ENCODE measurements at regions not wholly inside any gene's neighbourhood (a gene's known extent, or its start where the extent isn't known, plus 50 kb on each side); places are given as distances from the start of the nearest gene placed in this dataset.

- Histone ChIP-seq H3K27ac (no peak overlapping the region), H3K36me3 (no peaks in the 10 kb centered on the region), H3K4me3 (no peak overlapping the region), H3K27me3 (no peaks in the 10 kb centered on the region), H3K4me1 (no peaks in the 10 kb centered on the region), H3K9me3 (peaks cover 0 to 5% (median 0%) of the 10 kb centered on the region in 12 donors)
- intact Hi-C loops (cut with DNase I) = no loop called here
- DNase-seq = peak in 1 of 5 donors; percentile 28
- ATAC-seq = peak in 2 of 4 donors; percentile 77 to 87
- WGBS, 4 donors = 57 to 68% (median 63%) methylated on average over 5 of the region's 5 CpGs
- no peak for TF ChIP-seq POLR2A (IDR thresholded peaks at IDR 0.05)
- TF ChIP-seq, protein P1, sequence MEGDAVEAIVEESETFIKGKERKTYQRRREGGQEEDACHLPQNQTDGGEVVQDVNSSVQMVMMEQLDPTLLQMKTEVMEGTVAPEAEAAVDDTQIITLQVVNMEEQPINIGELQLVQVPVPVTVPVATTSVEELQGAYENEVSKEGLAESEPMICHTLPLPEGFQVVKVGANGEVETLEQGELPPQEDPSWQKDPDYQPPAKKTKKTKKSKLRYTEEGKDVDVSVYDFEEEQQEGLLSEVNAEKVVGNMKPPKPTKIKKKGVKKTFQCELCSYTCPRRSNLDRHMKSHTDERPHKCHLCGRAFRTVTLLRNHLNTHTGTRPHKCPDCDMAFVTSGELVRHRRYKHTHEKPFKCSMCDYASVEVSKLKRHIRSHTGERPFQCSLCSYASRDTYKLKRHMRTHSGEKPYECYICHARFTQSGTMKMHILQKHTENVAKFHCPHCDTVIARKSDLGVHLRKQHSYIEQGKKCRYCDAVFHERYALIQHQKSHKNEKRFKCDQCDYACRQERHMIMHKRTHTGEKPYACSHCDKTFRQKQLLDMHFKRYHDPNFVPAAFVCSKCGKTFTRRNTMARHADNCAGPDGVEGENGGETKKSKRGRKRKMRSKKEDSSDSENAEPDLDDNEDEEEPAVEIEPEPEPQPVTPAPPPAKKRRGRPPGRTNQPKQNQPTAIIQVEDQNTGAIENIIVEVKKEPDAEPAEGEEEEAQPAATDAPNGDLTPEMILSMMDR (IDR thresholded peaks at IDR 0.05) = no peak
These were observed 478.5 kb downstream of the KIF20B start for GRCh38 chr10:90179696-90180407.

- intact Hi-C loops (cut with DNase I) = no loop called here
- peaks cover 0 to 5% (median 0%) of the 10 kb centered on the region in 12 donors for H3K9me3 ChIP-seq
- H3K36me3 ChIP-seq = no peaks in the 10 kb centered on the region
These were observed 479.7 kb downstream of the KIF20B start for GRCh38 chr10:90180886-90181691.

GRCh38 chr10:90192825-90193224, 491.4 kb downstream of the KIF20B start:
- DNase-seq = no peak
- no peak for TF ChIP-seq POLR2A (IDR thresholded peaks at IDR 0.05)
- WGBS, 4 donors = 33 to 55% (median 42%) methylated on average over 1 of the region's 1 CpG
- Histone ChIP-seq H3K36me3 (no peaks in the 10 kb centered on the region), H3K4me1 (no peaks in the 10 kb centered on the region), H3K4me3 (no peak overlapping the region), H3K9me3 (no peaks in the 10 kb centered on the region), H3K27ac (no peak overlapping the region), H3K27me3 (no peaks in the 10 kb centered on the region)
- no peak for ATAC-seq
- intact Hi-C loops (cut with DNase I) = no loop called here

More at GRCh38 chr10:90180886-90181691, 479.7 kb downstream of the KIF20B start:
- Histone ChIP-seq H3K4me1 (no peaks in the 10 kb centered on the region), H3K4me3 (no peak overlapping the region), H3K27ac (no peak overlapping the region), H3K27me3 (no peaks in the 10 kb centered on the region)
- WGBS, 4 donors = 67 to 79% (median 73%) methylated on average over 7 of the region's 7 CpGs
- ATAC-seq (no peak), DNase-seq (no peak)
- TF ChIP-seq, protein P1 (IDR thresholded peaks at IDR 0.05) = no peak
- no peak for TF ChIP-seq POLR2A (IDR thresholded peaks at IDR 0.05)

DNA sequence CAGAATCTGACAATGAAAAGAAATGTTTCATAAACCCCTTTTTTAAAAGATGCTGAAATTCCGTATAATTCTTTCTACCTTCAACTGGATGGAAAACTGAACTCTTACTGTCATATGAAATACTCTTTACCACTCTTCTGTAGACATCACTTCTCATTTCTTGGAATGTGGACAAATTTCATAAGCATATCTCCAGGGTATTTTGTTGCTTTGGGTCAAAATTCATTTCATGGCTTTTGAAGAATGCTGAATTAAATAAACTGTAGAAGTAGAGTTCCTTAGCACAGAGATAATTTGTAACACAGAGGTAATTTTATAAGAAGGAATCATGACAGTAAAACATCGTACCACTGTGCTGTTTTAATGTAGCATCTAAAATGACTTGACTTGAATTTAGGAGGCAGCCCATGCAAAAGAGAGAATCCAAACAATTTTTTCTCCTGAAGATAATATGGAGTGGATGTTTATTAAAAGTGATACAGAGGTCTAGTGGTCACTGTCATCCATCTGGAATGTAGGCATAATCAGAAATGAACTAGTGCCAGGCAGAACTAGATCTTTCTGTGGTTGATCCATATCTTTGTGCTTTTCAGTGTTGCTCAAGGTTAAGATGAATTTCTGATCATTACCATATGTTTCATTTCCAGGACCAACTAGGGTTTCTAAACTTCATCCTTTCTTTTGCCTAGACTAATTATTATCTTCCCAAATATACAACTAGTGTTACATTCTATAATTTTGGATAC, 492.0 kb downstream of the KIF20B start:
- H3K27ac ChIP-seq = no peak overlapping the region
- no peak overlapping the region for H3K4me3 ChIP-seq
- intact Hi-C loops (cut with DNase I) = no loop called here
- DNase-seq = no peak
- WGBS, 4 donors = 73 to 84% (median 79%) methylated on average over 2 of the region's 2 CpGs
- no peaks in the 10 kb centered on the region for H3K4me1 ChIP-seq
- ATAC-seq = no peak
- TF ChIP-seq, protein P1 (IDR thresholded peaks at IDR 0.05) = no peak
- no peak for TF ChIP-seq POLR2A (IDR thresholded peaks at IDR 0.05)
- no peaks in the 10 kb centered on the region for H3K36me3 ChIP-seq
- no peaks in the 10 kb centered on the region for H3K9me3 ChIP-seq
- H3K27me3 ChIP-seq = no peaks in the 10 kb centered on the region

All from heart left ventricle (tissue), 16 donors.